ENCODE measurements at regions not wholly inside any gene's neighbourhood (a gene's known extent, or its start where the extent isn't known, plus 50 kb on each side); places are given as distances from the start of the nearest gene placed in this dataset.

- TF ChIP-seq MAX (IDR thresholded peaks at IDR 0.05) (no peak), RAD21 (IDR thresholded peaks at IDR 0.05; ENCODE audit: low read depth) (no peak), YY1 (IDR thresholded peaks at IDR 0.05; ENCODE audit: low read depth) (no peak)
Measured at GRCh38 chr7:130975731-130976130, 241.7 kb upstream of the KLF14 start.

Measured in Ishikawa (cell line).